ENCODE measurements at regions not wholly inside any gene's neighbourhood (a gene's known extent, or its start where the extent isn't known, plus 50 kb on each side); places are given as distances from the start of the nearest gene placed in this dataset.

DNA sequence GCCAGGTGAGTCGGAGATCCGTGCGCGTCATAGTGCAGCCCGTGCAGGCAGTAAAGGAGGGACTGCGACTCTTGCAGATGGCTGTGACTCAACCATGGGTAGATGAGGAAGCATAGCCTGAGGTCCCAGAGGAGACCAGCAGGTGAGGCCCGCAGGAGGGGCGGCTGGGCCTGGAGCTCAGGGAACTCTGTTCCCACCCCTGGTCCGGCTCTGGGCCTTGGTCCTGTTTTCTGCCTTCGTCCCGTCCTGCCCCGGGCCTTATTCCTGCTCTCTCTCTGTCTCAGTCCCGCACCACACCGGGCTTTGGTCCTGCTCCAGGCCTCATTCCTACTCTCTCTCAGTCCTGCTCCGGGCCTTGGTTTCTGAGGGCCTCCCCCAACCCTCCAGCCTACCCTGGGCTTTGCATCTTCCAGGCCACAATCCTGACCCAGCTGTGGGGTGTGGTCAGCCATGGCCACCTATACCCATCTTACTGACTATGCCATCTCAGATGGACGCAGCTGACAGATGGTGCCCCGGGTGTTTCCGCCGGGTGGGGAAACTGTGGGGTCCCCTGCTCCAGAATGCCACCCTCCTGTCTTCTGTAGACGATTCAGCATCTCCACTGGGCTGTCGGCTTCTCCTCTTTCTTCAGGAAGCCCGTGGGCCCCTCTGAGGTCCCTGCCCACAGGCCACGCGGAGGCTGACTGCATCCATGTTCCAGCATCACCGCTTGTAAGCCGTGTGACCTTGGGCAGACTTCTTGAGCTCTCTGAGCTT is 1134.1 kb downstream of the BRD1 start (continued):
- TF ChIP-seq, protein P1, sequence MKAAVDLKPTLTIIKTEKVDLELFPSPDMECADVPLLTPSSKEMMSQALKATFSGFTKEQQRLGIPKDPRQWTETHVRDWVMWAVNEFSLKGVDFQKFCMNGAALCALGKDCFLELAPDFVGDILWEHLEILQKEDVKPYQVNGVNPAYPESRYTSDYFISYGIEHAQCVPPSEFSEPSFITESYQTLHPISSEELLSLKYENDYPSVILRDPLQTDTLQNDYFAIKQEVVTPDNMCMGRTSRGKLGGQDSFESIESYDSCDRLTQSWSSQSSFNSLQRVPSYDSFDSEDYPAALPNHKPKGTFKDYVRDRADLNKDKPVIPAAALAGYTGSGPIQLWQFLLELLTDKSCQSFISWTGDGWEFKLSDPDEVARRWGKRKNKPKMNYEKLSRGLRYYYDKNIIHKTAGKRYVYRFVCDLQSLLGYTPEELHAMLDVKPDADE (CRISPR knock-in tag; IDR thresholded peaks at IDR 0.05): no peak
- TF ChIP-seq PHF5A (CRISPR knock-in tag; IDR thresholded peaks at IDR 0.05; ENCODE audit: low read depth, unreplicated experiment) (no peak), HDAC1 (CRISPR knock-in tag; IDR thresholded peaks at IDR 0.05) (no peak), ZNF747 (CRISPR knock-in tag; IDR thresholded peaks at IDR 0.05; ENCODE audit: borderline replicate concordance) (0 out of 2 replicates have a peak, but pooled peaks have one; percentile 26), FOXA1 (IDR thresholded peaks at IDR 0.05) (no peak), FOXA1 (CRISPR knock-in tag; IDR thresholded peaks at IDR 0.05) (no peak), REPIN1 (CRISPR knock-in tag; IDR thresholded peaks at IDR 0.05; ENCODE audit: borderline replicate concordance, low read depth) (no peak), ZFY (CRISPR knock-in tag; IDR thresholded peaks at IDR 0.05) (0 out of 2 replicates have a peak, but pooled peaks have one; percentile 14), ZNF703 (CRISPR knock-in tag; IDR thresholded peaks at IDR 0.05; ENCODE audit: borderline replicate concordance) (no peak), KDM2A (CRISPR knock-in tag; IDR thresholded peaks at IDR 0.05; ENCODE audit: borderline replicate concordance, low read depth) (no peak), ZNF10 (CRISPR knock-in tag; IDR thresholded peaks at IDR 0.05; ENCODE audit: borderline replicate concordance, low read depth) (no peak), TMF1 (CRISPR knock-in tag; IDR thresholded peaks at IDR 0.05; ENCODE audit: low read depth) (no peak), RFX3 (CRISPR knock-in tag; IDR thresholded peaks at IDR 0.05) (no peak)
- TF ChIP-seq, protein P2, sequence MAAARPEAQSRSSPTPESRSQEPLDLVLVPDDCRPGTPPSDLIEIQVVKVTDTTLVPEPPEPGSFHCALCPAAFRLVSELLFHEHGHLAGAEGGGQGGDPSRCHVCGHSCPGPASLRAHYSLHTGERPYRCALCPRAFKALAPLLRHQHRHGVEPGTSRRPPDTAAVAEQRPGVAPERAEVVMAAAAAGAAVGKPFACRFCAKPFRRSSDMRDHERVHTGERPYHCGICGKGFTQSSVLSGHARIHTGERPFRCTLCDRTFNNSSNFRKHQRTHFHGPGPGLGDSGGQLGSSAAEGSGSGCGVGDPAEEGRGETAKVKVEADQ (CRISPR knock-in tag; IDR thresholded peaks at IDR 0.05; ENCODE audit: borderline replicate concordance): no peak; the same call in 1 of the 2 replicates
- TF ChIP-seq, protein P3, sequence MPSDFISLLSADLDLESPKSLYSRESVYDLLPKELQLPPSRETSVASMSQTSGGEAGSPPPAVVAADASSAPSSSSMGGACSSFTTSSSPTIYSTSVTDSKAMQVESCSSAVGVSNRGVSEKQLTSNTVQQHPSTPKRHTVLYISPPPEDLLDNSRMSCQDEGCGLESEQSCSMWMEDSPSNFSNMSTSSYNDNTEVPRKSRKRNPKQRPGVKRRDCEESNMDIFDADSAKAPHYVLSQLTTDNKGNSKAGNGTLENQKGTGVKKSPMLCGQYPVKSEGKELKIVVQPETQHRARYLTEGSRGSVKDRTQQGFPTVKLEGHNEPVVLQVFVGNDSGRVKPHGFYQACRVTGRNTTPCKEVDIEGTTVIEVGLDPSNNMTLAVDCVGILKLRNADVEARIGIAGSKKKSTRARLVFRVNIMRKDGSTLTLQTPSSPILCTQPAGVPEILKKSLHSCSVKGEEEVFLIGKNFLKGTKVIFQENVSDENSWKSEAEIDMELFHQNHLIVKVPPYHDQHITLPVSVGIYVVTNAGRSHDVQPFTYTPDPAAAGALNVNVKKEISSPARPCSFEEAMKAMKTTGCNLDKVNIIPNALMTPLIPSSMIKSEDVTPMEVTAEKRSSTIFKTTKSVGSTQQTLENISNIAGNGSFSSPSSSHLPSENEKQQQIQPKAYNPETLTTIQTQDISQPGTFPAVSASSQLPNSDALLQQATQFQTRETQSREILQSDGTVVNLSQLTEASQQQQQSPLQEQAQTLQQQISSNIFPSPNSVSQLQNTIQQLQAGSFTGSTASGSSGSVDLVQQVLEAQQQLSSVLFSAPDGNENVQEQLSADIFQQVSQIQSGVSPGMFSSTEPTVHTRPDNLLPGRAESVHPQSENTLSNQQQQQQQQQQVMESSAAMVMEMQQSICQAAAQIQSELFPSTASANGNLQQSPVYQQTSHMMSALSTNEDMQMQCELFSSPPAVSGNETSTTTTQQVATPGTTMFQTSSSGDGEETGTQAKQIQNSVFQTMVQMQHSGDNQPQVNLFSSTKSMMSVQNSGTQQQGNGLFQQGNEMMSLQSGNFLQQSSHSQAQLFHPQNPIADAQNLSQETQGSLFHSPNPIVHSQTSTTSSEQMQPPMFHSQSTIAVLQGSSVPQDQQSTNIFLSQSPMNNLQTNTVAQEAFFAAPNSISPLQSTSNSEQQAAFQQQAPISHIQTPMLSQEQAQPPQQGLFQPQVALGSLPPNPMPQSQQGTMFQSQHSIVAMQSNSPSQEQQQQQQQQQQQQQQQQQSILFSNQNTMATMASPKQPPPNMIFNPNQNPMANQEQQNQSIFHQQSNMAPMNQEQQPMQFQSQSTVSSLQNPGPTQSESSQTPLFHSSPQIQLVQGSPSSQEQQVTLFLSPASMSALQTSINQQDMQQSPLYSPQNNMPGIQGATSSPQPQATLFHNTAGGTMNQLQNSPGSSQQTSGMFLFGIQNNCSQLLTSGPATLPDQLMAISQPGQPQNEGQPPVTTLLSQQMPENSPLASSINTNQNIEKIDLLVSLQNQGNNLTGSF (CRISPR knock-in tag; IDR thresholded peaks at IDR 0.05): no peak
- TF ChIP-seq, protein P4, sequence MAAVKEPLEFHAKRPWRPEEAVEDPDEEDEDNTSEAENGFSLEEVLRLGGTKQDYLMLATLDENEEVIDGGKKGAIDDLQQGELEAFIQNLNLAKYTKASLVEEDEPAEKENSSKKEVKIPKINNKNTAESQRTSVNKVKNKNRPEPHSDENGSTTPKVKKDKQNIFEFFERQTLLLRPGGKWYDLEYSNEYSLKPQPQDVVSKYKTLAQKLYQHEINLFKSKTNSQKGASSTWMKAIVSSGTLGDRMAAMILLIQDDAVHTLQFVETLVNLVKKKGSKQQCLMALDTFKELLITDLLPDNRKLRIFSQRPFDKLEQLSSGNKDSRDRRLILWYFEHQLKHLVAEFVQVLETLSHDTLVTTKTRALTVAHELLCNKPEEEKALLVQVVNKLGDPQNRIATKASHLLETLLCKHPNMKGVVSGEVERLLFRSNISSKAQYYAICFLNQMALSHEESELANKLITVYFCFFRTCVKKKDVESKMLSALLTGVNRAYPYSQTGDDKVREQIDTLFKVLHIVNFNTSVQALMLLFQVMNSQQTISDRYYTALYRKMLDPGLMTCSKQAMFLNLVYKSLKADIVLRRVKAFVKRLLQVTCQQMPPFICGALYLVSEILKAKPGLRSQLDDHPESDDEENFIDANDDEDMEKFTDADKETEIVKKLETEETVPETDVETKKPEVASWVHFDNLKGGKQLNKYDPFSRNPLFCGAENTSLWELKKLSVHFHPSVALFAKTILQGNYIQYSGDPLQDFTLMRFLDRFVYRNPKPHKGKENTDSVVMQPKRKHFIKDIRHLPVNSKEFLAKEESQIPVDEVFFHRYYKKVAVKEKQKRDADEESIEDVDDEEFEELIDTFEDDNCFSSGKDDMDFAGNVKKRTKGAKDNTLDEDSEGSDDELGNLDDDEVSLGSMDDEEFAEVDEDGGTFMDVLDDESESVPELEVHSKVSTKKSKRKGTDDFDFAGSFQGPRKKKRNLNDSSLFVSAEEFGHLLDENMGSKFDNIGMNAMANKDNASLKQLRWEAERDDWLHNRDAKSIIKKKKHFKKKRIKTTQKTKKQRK (IDR thresholded peaks at IDR 0.05; ENCODE audit: low read length): no peak
- TF ChIP-seq, protein P5, sequence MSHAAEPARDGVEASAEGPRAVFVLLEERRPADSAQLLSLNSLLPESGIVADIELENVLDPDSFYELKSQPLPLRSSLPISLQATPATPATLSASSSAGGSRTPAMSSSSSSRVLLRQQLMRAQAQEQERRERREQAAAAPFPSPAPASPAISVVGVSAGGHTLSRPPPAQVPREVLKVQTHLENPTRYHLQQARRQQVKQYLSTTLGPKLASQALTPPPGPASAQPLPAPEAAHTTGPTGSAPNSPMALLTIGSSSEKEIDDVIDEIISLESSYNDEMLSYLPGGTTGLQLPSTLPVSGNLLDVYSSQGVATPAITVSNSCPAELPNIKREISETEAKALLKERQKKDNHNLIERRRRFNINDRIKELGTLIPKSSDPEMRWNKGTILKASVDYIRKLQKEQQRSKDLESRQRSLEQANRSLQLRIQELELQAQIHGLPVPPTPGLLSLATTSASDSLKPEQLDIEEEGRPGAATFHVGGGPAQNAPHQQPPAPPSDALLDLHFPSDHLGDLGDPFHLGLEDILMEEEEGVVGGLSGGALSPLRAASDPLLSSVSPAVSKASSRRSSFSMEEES (CRISPR knock-in tag; IDR thresholded peaks at IDR 0.05): no peak

Data from HepG2 (cell line).